GM12875 (cell line): ENCODE measurements at regions not wholly inside any gene's neighbourhood (a gene's known extent, or its start where the extent isn't known, plus 50 kb on each side); places are given as distances from the start of the nearest gene placed in this dataset.

Experiments
- H3K4me3 ChIP-seq: one replicate; pipeline ENCODE4 v1.5.1; 2011; ENCODE audit warnings: low read depth, low read length, control low read depth
- TF ChIP-seq, protein P1 (sequence below): IDR thresholded peaks from 2 replicates; pipeline ENCODE4 v1.5.1; 2011; ENCODE audit warnings: low read depth, mild to moderate bottlenecking, control low read depth, inconsistent platforms, low read length, moderate library complexity, borderline replicate concordance; ENCODE audit not compliant: insufficient read depth

DNA sequence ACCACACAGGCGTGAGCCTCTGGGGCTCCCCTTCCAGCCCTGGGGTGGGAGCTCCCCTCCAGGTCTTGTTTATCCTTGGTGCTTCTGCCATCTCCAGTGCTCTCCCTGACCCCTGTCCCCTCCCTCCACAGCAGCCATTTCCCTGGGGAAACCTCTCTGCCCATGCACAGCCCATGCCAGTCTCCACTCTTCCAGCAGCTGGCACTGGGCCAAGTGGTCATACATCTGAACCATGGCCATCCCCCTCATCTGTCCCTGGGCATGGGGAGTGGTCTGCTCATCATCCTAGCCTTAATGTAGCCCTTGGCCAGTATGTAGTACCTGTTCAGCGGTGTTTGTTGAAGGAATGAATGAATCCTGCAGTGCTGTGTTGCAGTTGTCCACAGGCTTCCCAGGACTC, 172.4 kb upstream of the ZNF32 start:
- TF ChIP-seq, protein P1, sequence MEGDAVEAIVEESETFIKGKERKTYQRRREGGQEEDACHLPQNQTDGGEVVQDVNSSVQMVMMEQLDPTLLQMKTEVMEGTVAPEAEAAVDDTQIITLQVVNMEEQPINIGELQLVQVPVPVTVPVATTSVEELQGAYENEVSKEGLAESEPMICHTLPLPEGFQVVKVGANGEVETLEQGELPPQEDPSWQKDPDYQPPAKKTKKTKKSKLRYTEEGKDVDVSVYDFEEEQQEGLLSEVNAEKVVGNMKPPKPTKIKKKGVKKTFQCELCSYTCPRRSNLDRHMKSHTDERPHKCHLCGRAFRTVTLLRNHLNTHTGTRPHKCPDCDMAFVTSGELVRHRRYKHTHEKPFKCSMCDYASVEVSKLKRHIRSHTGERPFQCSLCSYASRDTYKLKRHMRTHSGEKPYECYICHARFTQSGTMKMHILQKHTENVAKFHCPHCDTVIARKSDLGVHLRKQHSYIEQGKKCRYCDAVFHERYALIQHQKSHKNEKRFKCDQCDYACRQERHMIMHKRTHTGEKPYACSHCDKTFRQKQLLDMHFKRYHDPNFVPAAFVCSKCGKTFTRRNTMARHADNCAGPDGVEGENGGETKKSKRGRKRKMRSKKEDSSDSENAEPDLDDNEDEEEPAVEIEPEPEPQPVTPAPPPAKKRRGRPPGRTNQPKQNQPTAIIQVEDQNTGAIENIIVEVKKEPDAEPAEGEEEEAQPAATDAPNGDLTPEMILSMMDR, result no peak
- no peak overlapping the region for H3K4me3 ChIP-seq

DNA sequence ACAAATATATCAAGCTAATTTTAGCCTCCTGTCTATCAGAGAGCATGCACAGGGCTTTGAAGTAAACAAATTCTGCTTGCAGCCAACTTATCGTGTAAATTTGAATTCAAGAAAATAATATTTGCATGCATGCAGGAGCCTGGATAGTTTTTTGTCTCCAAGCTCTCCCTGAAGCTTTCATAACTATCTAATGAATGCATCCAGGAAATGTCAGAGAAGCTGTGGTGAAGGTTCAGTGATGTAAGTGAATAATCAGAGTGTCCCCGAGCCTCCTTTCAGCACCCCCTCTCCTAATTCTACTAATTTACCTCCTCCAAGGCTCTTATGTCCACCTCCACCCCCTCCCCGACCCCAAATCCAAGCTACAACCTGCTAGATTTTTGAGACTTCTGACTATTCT, 172.0 kb upstream of the ZNF32 start:
- TF ChIP-seq, protein P1, result no peak
- H3K4me3 ChIP-seq, result no peak overlapping the region

DNA sequence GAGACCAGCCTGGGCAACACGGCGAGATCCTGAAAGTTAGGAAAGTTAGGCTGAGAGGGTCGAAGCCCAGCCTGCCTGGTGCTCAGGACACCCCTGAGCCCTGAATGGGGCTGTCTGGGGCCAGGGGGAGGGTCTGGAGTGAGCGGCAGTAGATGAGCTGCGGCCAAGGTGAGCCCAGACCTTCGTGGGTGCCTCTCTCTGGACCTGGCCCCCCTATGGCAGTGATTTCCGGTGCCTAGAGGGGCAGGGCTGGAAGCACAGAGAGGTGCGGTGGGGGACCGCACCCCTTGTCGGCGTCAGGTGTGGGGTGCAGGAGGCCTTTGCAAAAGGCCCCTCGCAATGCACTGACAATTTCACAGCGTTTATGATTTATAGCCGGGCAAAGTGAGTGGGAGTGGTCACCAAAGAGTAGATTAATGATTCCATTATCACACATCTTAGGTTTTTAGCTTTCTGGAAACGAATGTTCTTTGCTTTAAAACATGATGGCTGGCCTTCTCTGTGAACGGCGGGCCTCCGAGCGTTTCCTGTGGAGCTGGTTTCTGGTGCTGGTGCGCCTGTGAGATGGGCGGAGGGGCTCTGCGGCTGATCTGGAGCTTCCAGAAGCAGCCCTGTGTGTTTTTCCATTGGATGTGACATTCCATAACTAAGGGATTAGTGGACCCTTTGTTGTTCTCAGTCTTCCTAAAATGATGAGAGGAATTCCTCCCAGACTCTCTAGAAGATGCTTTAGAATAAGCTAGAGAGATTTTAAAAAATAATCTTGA, 171.0 kb upstream of the ZNF32 start:
- no peak overlapping the region for H3K4me3 ChIP-seq
- TF ChIP-seq, protein P1, result no peak

DNA sequence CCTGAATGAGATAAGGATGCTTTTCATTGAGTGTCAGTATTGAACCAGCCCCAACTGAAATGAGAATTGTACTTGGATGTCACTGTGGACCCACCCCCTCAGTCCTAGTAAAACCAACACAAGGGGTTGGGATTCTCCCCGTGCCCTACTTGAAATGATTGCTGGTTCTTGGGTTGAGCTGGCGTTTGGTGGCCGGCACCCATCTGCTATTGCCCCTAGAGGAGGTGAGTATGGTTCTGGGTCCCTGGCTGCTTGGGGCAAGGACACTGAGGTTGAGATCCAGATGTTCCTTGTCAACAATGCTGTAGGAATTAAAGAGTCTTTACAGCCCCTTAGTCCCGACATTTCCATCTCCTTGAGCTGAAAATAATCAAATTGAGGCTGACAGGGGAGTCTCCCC, 170.0 kb upstream of the ZNF32 start:
- TF ChIP-seq, protein P1, result no peak

DNA sequence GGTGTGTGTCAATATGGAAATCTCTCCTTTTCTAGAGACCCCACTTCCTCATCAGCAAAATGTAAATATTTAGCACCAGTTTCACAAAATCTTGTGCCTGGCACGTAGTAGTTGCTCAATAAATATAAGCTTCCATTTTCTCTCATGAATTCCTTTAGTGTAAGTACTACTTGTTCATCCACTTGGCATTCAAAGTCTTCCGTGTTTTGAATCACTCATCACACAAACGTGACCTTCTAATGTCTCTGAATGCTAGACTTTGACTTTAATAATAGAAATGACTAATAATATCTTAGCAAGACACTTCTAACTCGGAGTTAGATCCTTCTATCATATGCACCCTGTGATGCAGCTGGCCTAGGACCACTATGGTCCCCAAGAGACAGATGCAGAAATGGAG, 168.7 kb upstream of the ZNF32 start:
- TF ChIP-seq, protein P1, result no peak
- H3K4me3 ChIP-seq, result no peak overlapping the region

More for the DNA sequence above, 170.0 kb upstream of the ZNF32 start:
- H3K4me3 ChIP-seq, result no peak overlapping the region

DNA sequence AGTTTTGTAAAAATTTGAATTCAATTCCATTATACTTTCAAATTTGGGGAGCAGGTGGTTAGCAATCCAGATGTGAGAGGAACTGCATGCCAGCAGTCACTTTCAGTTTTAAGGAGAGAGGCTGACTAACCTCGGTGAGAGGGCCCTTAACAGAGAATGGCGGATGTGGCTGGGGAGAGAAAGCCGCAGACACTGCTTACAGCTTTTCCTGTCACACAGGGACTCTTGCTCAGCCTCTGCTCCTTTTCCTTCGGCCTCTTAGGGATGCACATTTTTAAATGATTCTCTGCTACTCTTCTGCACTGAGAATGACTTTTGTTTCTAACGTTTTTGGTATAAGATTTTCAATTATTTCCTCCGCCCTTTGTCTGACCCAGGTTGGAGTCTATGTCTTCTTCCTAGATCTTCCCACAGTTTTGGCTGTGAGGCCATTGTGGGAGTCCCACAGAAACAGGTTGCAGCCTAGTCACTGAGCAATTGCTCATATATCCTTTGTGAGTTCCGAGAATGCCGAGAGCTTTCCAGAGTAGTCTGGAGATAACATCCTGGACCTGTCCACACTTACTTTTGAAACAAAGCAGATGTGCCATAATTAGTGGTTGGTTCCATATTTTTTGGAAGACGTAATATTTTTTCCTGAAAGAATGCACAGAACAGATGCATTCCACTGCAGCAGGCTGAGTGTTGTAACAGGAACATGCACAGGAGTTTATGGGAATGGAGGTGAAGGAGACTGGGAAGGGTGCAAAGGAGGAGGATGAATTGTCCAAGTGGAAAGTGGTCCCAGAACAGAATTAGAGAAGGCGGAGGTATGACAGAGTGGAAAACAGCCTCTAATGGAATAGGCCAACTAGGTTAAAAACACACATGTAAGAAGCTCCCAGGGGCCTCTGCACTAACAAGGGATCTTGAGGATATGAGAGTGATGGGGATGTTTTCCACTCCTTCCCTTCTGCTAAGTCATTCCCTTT, 168.0 kb upstream of the ZNF32 start:
- no peak overlapping the region for H3K4me3 ChIP-seq
- TF ChIP-seq, protein P1, result no peak
